PFSK-1 (cell line): ENCODE measurements at regions not wholly inside any gene's neighbourhood (a gene's known extent, or its start where the extent isn't known, plus 50 kb on each side); places are given as distances from the start of the nearest gene placed in this dataset.

ENCODE experiments used
- FOXP2 ChIP-seq: optimal IDR thresholded peaks from 2 replicates; pipeline ENCODE3; 2011; ENCODE audit warnings: borderline replicate concordance, control low read depth, inconsistent platforms; ENCODE audit not compliant: insufficient read depth; ENCODE audit errors: extremely low read length, extremely low read depth
- POLR2AphosphoS5 ChIP-seq: IDR thresholded peaks from 2 replicates; pipeline ENCODE4 v1.6.1; 2012; ENCODE audit warnings: low read depth, mild to moderate bottlenecking, control low read depth, low read length, moderate library complexity
- SIN3A ChIP-seq: IDR thresholded peaks from 2 replicates; pipeline ENCODE4 v1.6.1; 2012; ENCODE audit warnings: mild to moderate bottlenecking, low read length, moderate library complexity, borderline replicate concordance; ENCODE audit not compliant: insufficient read depth
- TAF1 ChIP-seq: IDR thresholded peaks from 2 replicates; pipeline ENCODE4 v1.6.1; 2012; ENCODE audit warnings: low read length, control low read depth, borderline replicate concordance; ENCODE audit not compliant: insufficient read depth
- TF ChIP-seq, protein P1 (sequence below), 2 experiments: IDR thresholded peaks; 2 replicates each; pipeline versions ENCODE4 v1.6.1 to v1.8.0; 2011 to 2012; ENCODE audit warnings: low read depth in 2 of 2, low read length in 2 of 2, control low read depth in 1 of 2, inconsistent platforms in 1 of 2, mild to moderate bottlenecking in 1 of 2, moderate library complexity in 1 of 2; ENCODE audit not compliant: insufficient read depth in 1 of 2

DNA sequence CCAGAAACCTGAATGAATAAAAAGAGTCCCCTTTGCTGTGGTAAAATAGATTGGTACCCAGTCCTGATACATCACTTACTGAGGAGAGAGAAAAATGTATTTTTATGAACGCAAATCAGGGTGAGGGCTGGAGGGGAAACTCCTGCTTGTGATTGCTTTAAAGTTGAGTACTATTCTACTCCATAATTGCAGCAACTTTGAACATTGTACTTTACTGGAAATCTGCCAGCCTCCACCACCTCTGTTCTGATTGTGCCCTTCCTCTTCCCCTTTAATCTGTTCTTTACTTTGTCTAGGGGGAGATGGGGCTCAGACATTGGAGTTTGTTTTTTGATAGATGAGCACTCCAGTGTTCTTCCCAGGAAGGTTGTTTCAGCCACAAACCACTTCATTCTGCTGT is 81.9 kb downstream of the C3orf38 start:
- TF ChIP-seq TAF1 (no peak), SIN3A (no peak), FOXP2 (no peak), POLR2AphosphoS5 (no peak)
- TF ChIP-seq, protein P1, sequence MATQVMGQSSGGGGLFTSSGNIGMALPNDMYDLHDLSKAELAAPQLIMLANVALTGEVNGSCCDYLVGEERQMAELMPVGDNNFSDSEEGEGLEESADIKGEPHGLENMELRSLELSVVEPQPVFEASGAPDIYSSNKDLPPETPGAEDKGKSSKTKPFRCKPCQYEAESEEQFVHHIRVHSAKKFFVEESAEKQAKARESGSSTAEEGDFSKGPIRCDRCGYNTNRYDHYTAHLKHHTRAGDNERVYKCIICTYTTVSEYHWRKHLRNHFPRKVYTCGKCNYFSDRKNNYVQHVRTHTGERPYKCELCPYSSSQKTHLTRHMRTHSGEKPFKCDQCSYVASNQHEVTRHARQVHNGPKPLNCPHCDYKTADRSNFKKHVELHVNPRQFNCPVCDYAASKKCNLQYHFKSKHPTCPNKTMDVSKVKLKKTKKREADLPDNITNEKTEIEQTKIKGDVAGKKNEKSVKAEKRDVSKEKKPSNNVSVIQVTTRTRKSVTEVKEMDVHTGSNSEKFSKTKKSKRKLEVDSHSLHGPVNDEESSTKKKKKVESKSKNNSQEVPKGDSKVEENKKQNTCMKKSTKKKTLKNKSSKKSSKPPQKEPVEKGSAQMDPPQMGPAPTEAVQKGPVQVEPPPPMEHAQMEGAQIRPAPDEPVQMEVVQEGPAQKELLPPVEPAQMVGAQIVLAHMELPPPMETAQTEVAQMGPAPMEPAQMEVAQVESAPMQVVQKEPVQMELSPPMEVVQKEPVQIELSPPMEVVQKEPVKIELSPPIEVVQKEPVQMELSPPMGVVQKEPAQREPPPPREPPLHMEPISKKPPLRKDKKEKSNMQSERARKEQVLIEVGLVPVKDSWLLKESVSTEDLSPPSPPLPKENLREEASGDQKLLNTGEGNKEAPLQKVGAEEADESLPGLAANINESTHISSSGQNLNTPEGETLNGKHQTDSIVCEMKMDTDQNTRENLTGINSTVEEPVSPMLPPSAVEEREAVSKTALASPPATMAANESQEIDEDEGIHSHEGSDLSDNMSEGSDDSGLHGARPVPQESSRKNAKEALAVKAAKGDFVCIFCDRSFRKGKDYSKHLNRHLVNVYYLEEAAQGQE (IDR thresholded peaks at IDR 0.05; ENCODE audit: insufficient read depth in 1 of 2, low read depth in 2 of 2, low read length in 2 of 2), result no peak

- TF ChIP-seq FOXP2, result no peak
- TF ChIP-seq POLR2AphosphoS5, result no peak
- TF ChIP-seq SIN3A, result no peak
- TF ChIP-seq TAF1, result no peak
- TF ChIP-seq, protein P1 (IDR thresholded peaks at IDR 0.05; ENCODE audit: insufficient read depth in 1 of 2, low read depth in 2 of 2, low read length in 2 of 2), result no peak
Observed at GRCh38 chr3:88235102-88235501, 85.3 kb downstream of the C3orf38 start.

DNA sequence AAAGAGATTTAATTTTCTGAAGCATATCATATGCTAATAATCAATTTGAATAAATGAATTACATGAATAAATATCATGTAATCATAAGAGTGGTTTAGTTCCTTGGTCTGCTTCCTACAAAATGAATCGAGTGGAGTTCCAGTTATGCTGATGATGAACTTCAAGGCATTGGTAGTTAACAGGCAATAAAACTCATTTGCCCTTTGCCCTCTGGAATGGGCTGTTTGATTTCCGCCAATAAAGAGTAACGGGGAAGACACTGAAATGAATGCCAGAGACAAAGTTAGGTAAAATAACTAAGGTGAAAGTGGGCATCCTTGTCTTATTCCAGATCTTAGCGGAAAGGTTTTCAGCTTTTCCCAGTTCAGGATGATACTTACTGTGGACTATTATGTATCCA is 90.1 kb downstream of the C3orf38 start:
- no peak for TF ChIP-seq POLR2AphosphoS5
- TF ChIP-seq TAF1, result no peak
- TF ChIP-seq, protein P1 (IDR thresholded peaks at IDR 0.05; ENCODE audit: insufficient read depth in 1 of 2, low read depth in 2 of 2, low read length in 2 of 2), result no peak
- no peak for TF ChIP-seq SIN3A
- no peak for TF ChIP-seq FOXP2

GRCh38 chr3:88248658-88249057 is 98.9 kb downstream of the C3orf38 start:
- no peak for TF ChIP-seq SIN3A
- no peak for TF ChIP-seq FOXP2
- TF ChIP-seq, protein P1 (IDR thresholded peaks at IDR 0.05; ENCODE audit: insufficient read depth in 1 of 2, low read depth in 2 of 2, low read length in 2 of 2), result no peak
- TF ChIP-seq TAF1, result no peak
- no peak for TF ChIP-seq POLR2AphosphoS5

GRCh38 chr3:88259045-88259444 is 109.3 kb downstream of the C3orf38 start:
- TF ChIP-seq SIN3A (no peak), TAF1 (no peak), FOXP2 (no peak), POLR2AphosphoS5 (no peak)
- TF ChIP-seq, protein P1 (IDR thresholded peaks at IDR 0.05; ENCODE audit: insufficient read depth in 1 of 2, low read depth in 2 of 2, low read length in 2 of 2), result no peak
